NCI-H2081 (cell line): ENCODE measurements at regions not wholly inside any gene's neighbourhood (a gene's known extent, or its start where the extent isn't known, plus 50 kb on each side); places are given as distances from the start of the nearest gene placed in this dataset.

Experiments used
- DNase-seq, 2 experiments: peaks; one replicate each; lab custom pipeline; 2025; lab: John Stamatoyannopoulos, UW

DNA sequence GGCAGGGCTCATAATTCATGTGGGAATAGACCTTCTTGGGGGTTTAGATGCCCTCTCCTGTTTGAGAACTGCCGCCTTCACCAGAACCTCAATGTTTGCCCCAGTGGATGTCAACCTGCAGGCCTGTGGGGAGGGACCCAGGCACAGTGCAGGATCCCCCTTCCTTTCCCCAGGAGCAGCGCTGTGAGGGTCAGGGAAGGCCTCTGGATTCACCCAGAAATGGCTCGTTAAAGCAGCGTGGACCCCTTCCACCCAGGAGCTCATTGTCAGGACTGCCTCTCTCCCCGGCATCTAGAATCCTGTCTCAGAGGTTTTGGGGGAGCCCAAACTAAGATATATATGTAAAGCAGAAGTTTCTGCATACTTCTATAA lies 188.3 kb downstream of the GADD45G start:
- DNase-seq, result no peak

DNA sequence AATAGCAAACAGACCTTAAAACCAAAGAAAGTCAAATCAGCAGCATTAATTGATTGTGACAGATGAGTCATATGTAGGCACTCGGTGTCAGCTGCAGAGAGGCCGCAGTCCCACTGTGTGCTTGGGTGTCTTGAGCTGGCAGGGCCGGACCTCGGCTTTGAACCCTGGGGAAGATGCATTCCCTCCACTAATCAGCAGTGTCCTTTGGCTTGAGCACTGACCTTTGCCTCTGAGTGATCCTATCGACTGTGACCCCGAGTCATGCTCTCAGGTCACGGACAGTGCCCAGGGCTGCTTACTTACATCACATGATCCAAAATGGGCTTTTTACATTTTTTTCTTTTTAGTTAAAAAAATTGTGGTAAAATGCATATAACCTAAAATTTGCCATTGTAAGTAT lies 188.7 kb downstream of the GADD45G start:
- no peak for DNase-seq

DNA sequence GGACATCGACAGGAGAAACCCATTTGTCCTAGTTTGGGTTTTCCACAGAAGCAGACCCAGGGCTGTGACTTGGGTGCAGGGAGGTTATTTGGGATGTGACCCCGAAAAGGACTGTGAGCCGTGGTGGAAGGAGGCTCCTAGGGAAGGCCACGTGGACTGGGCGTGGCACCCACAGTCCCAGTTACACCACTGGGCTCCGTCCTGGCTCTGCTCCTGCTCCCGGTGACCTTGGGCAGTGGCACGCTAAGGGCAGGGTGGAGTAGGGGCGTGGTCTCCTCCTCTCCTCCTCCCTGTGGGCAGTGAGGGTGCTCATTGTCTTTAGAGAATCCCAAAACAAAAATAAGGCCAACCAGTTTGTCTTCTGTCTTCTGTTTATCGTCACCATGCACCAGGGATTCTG lies 190.1 kb downstream of the GADD45G start:
- no peak for DNase-seq

DNA sequence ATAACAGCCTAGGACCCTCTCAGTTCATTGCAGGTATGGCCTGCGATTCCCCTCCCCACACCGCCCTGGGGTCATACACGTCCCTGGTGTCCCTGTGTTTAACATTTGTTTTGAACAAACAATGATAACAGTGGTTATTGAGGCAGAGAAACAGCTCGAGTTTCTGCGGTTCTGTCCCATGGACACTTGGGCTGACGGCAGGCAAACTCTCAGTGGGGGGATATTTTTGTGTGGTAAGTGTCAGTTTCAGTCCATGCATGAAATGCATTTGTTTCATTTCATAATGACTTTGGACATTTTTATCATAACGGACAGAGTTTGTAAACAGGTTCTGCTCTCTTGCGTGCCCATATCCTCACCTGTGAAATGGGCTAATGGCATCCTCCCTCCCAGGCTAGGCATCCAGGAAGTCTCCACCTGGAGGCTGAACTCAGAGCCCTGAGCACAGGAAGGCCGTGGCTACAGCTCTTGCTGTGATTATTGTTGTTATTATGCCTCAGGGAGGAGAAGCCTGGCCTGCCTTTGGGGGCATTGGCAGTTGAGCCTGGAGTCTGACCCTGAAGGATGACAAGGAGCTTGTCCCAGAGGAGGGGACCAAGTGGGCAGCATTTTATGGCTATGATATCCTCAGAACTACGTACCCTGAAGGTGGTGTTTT lies 190.9 kb downstream of the GADD45G start:
- DNase-seq, result peak in 1 of 2 experiments; percentile 16

DNA sequence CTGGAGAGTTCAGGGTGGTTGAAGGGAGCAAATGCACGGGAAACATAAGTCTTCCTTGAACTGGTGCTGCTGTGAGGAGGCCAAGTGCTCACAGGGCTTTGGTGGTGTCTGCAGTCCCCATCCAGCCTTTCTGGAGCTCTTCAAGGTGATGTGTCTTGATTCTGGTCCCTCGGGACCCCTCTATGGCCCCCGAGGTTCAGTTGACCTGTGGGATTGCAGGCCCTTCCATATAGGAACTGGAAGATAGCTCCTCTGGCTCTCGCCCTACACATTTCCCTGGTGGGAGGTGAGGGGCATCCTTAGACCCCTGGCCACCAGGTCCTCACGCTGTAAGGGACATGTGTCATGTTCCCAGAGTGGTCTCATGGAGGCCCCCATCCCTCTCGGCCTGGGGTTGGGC lies 191.8 kb downstream of the GADD45G start:
- DNase-seq, result no peak

DNA sequence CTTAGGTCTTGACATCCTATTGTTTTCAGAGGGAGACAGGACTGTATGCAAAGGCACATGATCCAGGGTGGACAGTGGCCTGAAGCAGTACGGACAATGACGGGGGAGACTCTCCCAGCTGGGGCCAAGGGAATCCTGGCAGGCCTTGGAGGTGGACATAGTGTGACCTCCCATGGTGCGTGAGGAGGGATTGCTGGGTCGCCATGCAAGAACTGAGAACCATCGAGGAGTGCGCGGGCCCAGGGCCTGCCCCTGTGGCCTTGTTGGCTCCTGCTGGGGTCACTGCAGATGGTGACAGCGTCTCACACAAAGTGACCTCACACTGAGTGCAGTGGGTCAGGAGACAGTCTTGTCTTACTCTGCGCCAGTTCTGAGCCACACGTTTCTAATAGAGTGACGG lies 192.4 kb downstream of the GADD45G start:
- no peak for DNase-seq

DNA sequence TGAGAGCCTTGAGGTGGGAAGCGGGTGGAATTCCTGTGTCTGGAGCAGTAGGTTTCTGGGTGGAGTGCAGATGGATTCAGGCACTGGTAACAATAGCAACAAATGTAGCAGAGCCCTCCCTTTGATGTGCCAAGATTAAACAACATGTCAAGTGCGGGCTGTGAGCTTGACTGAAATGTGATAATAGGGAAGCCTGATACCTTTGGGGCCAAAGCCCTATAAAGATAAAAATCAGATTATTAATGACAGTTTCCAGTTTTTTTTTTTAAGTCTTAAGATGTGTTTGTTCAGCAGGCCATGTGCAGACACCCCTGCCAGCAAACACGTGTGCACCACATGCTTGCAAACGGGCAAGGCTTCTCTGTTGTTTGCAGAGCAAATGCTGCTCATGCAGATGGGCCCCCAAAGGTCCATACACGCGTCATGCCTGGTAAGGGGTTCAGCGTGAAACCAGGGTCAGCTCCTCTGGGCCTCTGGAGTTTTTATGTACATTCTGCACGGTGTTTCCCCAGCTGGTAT lies 193.2 kb downstream of the GADD45G start:
- DNase-seq, result no peak

DNA sequence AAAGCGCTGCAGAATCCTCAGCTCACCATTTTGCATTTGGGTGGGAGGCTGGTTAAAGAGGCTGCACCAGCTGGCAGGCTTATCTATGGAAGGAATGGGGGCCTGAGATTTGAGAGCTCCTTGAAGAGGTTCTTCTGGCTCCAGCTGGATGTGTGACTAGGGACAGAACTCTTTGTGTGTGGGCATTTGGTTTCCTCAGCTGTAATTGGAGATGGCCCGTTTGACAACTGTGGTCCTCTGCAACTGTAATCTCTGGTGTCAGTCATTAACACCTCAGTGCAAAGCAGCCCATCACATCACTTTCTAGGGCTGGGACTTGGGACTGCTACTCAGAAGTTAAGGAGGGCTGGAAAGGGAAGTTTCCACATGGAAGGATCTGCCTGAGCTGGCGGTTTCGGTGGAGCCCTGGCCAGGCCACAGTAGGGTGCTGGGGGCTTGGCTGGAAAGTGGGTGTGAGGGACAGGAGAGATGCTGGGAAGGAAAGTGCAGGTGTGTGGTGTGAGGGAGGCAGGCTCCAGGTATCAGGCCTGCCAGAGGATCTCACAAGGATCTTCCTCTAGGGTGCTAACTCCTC lies 193.8 kb downstream of the GADD45G start:
- DNase-seq, result no peak

DNA sequence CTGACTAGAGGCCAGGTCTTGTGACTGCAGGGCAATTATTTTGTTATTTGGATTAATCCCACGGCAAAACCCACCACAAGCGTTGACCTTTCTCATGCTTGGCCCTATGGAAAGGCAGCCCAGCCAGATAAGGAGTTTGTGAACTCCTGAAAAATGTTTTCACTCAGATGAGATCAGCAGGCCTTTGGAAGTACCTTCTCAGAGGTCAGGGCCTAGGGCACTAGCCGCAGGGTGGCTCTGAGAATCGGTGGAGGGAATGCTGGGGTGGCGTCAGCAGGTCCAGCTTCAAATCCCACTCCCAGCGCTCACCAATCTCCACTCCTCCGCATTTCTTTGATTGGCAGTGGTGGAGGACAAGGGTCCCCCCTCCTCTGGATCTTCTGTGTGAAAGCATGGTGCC lies 194.4 kb downstream of the GADD45G start:
- no peak for DNase-seq

DNA sequence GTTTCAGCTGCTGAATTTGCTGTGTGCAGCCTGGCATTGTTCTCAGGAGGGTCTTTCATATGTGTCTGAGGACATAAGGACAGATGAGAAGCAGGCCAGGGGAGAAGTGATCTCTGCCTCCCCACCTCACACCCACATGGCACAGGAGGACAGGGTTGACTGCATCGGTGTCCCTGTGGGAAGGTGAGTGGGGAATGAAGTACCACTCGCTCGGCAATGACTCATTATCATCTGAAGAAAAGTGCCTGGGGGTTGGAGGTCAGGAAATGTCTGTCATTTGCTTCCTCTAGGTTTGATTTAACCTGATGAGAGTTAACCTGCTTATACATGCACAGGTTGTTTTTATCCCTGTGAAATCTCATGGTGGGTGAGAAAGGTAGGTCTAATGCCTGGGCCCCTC lies 195.0 kb downstream of the GADD45G start:
- DNase-seq, result no peak

DNA sequence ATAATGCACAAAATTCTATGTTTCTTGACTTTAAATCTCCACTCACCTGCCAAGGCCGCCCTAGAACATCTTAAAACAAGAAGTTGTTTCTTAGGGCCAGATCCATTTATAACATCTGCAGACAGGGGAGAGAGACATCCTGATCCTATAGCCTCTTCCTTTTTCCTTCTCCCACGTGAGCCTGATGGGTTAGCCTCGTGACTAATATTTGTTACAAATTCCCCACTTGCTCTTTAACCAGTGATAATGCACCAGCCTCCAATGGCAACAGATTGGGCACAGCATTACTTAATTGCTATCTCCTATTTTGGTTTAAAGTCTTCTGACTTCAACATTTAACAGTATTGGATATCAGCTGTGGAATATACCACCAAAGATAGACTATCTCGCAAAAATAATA lies 196.5 kb downstream of the GADD45G start:
- no peak for DNase-seq

DNA sequence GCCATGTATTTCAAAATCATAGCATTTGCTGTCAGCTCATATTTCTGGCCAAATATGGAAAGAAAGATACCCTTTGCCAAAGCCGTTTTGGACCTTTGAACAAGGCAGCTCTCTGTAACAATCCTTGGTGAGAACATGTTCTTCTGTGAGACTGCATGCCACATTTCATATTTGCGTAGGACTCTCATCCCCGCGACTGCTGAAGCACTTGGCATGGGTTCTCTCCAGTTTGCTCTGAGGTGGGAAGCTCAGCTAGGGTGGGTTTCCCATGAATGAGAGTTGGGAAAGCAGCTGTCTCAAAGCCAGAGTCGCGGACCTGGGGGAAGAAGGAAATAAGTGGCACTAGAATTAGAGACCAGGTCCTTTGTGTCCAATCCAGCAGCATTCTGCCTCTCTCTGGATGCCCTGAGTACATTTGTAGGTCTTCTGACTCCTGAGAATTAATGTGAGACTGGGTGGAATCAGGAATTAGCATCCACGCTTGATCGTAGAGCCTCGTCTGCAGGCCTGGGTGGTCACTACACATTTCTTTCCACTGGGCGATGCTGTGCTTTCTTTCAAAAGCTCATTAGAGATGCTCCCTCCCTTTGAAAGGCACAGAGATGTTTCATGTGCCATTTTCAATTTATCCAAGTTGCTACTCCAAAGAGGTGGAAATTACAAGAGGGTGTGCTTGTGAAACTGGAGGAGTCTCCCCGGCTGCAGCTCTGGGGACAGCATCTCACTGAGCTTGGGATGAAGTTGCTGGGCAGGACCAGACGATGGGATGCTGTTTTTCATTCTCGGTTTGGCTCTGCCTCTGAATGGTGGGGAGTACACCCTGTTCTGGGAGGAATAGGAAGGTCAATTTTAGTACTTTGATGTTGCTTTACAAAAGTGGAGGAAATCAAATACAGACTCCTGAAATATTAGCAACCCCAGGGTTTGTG lies 197.2 kb downstream of the GADD45G start:
- no peak for DNase-seq

DNA sequence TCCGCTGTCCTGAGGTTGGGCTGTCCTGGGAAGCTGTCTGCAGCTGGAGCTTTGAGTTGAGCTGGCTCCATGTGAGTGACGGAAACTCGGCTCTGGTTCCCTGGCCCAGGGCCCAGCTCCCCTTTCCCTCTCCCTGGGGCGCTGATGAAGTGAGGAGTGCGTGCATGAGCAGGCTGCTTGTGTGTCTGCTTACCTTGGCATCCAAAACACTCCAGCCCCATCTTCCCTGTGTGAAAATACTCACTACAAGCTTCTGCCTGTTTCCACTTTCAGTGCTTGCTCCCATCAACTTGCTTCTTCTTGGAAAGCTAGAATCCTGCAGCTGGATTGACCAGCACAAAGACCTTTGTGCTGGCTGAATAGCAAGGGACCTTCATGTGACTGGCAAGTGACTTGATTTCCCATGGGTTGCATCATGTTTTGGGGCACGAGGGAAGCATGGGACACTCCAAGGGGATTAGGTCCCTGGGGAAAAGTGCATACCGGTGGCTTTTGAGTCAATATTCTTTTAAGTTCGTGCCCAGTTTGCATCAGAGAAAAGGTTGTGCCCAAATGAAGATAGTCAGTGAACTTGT lies 198.1 kb downstream of the GADD45G start:
- peak in 1 of 2 experiments; percentile 64 for DNase-seq

DNA sequence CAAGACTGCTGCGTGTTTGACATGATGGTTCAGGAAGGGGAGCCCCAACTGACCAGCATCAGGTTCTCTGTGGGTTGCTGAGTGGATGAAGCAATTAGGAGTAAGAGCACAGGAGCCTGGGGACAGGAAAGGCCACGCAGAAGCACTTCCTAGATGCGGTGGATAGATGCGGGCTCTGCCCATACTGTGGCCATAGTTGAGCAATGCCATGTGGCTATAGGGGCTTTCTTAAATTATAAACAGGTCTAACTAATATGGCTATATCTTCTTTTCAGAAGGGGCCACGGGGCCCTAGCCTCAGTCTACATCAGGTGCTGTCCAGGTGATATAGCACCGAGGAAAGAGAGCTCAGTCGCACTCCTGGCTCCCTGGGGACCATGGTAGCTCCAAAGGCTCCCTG lies 198.6 kb downstream of the GADD45G start:
- no peak for DNase-seq

DNA sequence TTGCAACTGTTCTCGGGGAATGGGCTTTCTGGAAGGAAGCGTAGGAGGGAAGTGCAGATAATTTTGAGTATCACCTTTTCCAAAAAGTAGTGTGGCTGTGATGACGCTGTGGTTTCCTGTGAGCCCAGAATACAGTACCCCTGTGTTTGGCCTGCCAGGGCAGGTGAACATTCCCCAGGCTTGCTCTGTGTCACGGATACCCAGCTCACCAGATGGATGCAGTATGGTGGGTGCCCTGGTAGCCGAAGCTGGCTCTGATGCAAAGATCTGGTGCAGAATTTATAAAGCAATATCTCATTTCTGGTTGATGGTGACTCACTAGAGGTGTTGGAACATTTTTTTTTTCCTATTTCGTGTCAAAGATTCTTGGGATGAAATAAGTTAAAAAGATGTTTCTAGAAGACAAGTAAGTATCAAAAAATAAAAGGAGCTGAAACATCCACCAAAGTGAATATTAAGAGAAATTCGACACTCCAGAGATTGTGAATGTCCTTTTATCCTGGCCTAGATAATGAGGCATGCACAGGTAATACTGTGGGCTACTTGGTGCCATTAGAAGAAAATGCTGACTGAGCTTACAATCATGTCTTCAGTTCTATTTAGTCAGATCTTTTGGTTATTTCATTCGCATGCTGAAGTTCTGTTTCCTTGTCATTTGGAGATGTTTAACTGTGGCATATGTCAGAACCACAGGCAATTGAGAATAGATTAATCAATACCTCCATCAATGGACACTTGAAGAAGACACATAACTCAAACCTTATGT lies 200.1 kb downstream of the GADD45G start:
- no peak for DNase-seq

DNA sequence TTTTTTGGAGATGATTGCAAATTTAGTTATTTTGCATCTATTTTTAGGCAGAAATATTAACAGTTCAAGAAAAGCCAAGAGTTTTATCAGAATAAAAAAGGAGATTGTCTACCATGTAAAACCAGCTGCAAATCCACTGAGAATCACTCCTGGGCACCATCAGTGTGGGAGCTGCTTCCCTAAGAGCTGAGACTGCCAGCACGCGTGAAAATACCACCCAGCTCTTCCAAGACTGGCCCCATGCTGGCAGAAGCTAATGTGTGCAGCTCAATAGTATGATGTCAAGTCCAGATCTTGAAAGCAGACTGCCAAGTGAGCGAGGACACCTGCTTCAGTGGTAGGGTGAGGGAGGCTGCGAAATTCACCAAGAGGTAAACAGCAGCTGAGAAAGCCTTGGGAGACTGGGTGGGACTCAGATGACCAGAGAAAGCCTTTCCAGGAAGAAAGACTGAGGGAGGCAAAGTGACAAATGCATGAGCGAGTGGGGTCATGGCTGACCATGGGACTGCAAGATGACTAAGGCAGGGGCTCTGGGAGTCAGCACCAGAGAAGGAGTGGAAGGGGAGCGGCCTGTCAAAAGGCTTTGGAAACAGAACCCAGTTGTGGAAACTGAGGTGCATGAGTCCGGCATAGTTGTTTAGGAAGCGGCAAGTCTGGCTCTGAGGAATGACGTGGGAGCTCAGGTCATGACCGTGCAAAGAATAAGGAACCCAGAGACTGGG lies 200.9 kb downstream of the GADD45G start:
- no peak for DNase-seq

DNA sequence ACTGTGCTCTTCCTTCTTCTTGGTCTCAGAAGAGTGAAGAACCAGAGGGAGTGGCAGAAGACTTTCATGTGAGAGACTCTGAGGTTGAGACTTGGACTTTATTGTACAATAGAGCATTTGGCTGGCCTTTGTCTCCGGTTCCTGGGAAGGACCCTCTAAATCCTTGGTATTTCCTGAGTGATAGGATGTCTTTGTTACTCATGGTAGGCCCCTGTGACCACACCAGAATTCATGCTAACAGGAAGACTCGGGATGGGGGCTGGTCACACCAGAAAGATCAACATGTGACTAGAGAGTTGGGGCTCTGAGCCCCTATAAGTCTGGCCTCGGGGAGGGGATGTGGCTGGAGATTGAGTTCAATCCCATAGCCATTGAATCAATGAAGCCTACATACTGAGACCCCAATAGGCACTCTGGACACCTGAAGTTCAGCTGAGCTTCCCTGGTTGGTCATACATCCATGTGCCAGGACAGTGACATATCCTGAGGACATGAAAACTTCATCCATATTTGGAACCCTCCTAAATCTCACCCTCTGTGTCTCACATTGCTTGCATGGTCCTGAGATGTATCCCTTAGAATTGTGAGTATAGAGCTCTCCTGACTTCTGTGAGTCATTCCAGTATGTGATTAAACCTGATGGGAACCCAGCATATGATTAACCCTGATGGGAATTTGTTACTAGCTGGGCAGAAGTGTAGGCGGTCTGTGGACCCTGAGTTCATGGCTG lies 201.7 kb downstream of the GADD45G start:
- no peak for DNase-seq

DNA sequence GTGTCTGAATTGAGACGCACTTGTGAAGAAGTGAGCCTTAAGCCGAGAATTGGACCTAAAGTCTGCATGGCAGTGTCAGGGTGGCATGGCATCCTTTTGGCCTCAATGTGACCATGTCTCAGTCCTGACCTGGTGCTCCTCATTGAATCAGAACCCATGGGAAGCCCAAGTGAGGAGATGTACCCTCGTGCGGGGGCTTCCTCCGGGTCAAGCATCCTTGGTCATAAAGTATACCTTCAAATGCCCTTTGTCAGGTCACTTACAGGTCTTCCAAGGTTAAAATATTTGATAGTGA lies 202.2 kb downstream of the GADD45G start:
- no peak for DNase-seq

DNA sequence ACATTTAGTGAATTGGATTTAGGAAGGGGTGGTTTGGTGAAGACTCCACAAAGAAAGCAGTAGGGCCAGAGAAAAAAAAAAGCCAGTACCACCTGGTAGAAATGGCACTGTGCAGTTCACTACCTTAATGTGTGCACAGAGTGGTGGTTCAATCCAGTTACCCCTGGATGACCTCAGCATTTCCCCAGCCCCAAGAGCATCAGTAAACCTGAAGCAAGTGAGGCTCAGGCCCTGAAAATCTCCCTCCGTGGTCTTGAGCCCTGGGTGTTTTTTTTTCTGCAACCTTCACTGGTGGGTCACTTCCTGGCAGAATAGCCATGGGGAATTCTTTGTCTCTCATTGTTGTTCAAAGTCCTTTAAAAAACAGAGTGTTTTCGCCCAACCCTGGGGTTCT lies 202.9 kb downstream of the GADD45G start:
- DNase-seq, result no peak

DNA sequence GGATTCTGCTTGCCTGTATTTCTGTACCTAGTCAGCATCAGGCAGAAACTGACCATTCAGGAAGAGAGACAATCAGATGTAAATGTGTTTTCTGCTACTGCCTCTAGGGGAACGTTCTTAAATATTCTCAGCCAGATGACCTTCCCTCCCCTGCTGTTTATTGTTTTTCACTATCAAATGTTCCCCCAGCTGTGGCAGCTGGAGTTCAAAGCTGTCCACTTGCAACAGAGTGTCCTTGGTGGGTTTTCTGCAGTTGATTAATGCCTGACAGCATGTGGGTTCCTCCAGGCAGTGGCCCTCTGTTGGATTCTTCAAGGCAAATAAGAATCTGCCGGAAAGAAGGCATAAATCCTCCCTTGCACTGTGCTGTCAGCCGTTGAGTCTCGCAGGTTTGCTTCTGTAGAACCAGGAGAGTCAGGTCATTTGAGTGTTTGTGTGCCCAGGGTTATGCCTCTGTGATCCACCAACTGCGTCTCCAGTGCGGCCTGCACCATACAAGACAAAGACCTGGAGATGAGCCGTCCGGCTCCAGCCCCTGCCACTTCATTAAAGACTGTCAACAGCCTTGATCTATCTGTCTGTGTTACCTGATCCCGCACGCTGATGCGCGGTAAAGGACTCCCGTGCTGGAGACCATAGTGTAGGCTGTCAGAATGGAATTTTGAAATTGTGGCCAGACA lies 203.4 kb downstream of the GADD45G start:
- peak in 1 of 2 experiments; percentile 10 for DNase-seq
